ENCODE measurements at regions not wholly inside any gene's neighbourhood (a gene's known extent, or its start where the extent isn't known, plus 50 kb on each side); places are given as distances from the start of the nearest gene placed in this dataset.
A peak's percentile ranks its signal among the peaks of the same experiment; 100 is the strongest.

DNA sequence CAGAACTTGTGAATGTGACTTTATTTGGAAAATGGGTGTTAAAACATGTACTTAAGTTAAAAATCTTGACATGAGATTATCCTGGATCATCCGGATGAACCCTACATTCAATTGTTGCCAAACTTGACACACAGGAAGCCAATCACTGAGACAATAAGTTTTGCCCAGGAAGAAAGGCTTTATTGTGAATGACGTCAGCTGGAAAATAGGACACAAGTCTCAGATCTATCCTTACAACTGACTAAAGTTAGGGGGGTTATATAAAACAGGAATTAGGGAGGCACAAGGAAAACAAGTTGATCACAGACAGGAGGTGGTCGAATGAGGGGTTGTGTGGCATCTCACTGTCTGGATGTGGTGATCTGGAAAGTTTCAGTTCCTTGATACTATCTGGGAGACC, 126.9 kb downstream of the TTC8 start:
- peaks cover 0 to 15% of the 10 kb centered on the region in 2 donors for H3K9me3 ChIP-seq
- H3K4me1 ChIP-seq = peaks cover 0 to 6% of the 10 kb centered on the region in 2 donors
- H3K27me3 ChIP-seq = no peaks in the 10 kb centered on the region
- intact Hi-C loops (cut with DNase I; ENCODE audit: low total_unique reads) = no loop called here
- no peaks in the 10 kb centered on the region for H3K36me3 ChIP-seq
- no peak overlapping the region for H3K4me3 ChIP-seq
- TF ChIP-seq POLR2A (IDR thresholded peaks at IDR 0.05) = no peak
- TF ChIP-seq, protein P1, sequence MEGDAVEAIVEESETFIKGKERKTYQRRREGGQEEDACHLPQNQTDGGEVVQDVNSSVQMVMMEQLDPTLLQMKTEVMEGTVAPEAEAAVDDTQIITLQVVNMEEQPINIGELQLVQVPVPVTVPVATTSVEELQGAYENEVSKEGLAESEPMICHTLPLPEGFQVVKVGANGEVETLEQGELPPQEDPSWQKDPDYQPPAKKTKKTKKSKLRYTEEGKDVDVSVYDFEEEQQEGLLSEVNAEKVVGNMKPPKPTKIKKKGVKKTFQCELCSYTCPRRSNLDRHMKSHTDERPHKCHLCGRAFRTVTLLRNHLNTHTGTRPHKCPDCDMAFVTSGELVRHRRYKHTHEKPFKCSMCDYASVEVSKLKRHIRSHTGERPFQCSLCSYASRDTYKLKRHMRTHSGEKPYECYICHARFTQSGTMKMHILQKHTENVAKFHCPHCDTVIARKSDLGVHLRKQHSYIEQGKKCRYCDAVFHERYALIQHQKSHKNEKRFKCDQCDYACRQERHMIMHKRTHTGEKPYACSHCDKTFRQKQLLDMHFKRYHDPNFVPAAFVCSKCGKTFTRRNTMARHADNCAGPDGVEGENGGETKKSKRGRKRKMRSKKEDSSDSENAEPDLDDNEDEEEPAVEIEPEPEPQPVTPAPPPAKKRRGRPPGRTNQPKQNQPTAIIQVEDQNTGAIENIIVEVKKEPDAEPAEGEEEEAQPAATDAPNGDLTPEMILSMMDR (IDR thresholded peaks at IDR 0.05) = no peak
- no peak for TF ChIP-seq POLR2AphosphoS5 (IDR thresholded peaks at IDR 0.05)
- no peak for DNase-seq (ENCODE audit: low spot score in 2 of 2)
- H3K27ac ChIP-seq = no peak overlapping the region

DNA sequence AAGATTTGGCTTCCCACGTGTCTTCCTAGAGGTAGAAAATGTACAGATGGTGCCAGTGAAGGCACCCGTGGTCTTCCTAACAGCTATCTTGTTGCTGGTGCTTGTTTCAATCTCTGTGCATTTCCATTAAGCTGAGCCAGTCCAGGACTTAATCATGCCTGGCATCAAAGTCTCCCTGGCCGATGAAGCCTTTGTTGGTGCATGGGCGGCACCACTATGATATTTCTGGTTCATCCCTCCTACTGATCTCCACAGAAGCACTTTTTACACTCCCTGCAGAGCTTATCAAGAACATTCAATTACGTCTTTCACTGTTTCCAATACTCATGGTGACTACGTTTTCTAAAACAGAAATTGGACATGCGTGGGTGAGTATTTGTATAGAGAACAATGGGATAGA, 128.4 kb downstream of the TTC8 start:
- H3K4me3 ChIP-seq = no peak overlapping the region
- H3K4me1 ChIP-seq = peaks cover 0 to 6% of the 10 kb centered on the region in 2 donors
- TF ChIP-seq POLR2AphosphoS5 (IDR thresholded peaks at IDR 0.05) (no peak), POLR2A (IDR thresholded peaks at IDR 0.05) (no peak)
- TF ChIP-seq, protein P1 (IDR thresholded peaks at IDR 0.05) = no peak
- H3K27ac ChIP-seq = no peak overlapping the region
- intact Hi-C loops (cut with DNase I; ENCODE audit: low total_unique reads) = no loop called here
- no peaks in the 10 kb centered on the region for H3K27me3 ChIP-seq
- DNase-seq (ENCODE audit: low spot score in 2 of 2) = no peak
- H3K9me3 ChIP-seq = peaks cover 0 to 15% of the 10 kb centered on the region in 2 donors
- no peaks in the 10 kb centered on the region for H3K36me3 ChIP-seq

DNA sequence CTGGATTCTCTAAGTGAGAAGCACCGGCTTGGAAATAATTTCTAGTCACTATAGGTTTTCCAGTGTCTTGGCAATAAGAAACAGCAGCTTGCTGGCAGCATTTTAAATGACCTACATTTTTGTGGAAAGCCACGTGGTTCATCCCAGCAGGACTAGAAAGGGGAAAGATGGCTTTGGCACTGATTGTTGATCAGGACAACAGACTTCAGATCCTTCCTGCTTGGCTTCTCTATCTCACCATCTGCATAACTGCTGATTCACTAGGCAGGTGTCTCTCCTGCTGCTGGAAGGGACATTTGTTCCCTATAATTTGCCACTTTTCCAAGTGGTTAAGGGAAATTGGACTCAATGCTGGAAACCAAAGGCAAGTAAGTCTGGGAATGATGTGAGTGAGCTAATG, 131.0 kb downstream of the TTC8 start:
- Histone ChIP-seq H3K4me1 (peaks cover 0 to 6% of the 10 kb centered on the region in 2 donors), H3K36me3 (no peaks in the 10 kb centered on the region), H3K27ac (peak overlapping the region in 1 of 2 donors; percentile 18), H3K4me3 (no peak overlapping the region), H3K27me3 (no peaks in the 10 kb centered on the region), H3K9me3 (peaks cover 0 to 15% of the 10 kb centered on the region in 2 donors)
- TF ChIP-seq POLR2AphosphoS5 (IDR thresholded peaks at IDR 0.05) (no peak), POLR2A (IDR thresholded peaks at IDR 0.05) (no peak)
- TF ChIP-seq, protein P1 (IDR thresholded peaks at IDR 0.05) = no peak
- no peak for DNase-seq (ENCODE audit: low spot score in 2 of 2)
- intact Hi-C loops (cut with DNase I; ENCODE audit: low total_unique reads) = no loop called here

DNA sequence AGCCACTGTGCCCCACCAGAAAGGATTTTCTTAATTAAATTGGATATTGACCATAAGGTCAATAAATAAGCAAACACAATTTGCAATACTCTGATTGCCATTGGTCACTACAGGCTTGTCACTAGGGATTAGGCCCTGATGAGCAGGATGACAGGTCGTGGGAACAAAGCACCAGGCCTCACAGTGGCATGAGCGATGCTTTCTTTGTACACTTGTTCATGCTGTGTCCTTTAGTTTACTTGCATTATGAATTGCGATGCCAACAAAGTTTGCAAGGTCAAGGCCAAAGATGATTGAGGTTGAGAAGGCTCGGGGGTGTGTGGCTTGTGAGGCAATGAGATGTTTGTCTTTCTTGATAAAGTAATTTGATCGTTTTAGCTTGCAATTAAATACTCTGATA, 136.0 kb downstream of the TTC8 start:
- Histone ChIP-seq H3K4me3 (no peak overlapping the region), H3K27me3 (no peaks in the 10 kb centered on the region), H3K9me3 (no peaks in the 10 kb centered on the region), H3K4me1 (peaks cover 0 to 2% of the 10 kb centered on the region in 2 donors), H3K36me3 (no peaks in the 10 kb centered on the region), H3K27ac (no peak overlapping the region)
- DNase-seq (ENCODE audit: low spot score in 2 of 2) = no peak
- intact Hi-C loops (cut with DNase I; ENCODE audit: low total_unique reads) = loop anchor here (1.0 kb wide), 1 partner anchor 20 kb away; no protein-coding TSS in a partner anchor
- TF ChIP-seq, protein P1 (IDR thresholded peaks at IDR 0.05) = no peak
- TF ChIP-seq POLR2AphosphoS5 (IDR thresholded peaks at IDR 0.05) (no peak), POLR2A (IDR thresholded peaks at IDR 0.05) (no peak)

DNA sequence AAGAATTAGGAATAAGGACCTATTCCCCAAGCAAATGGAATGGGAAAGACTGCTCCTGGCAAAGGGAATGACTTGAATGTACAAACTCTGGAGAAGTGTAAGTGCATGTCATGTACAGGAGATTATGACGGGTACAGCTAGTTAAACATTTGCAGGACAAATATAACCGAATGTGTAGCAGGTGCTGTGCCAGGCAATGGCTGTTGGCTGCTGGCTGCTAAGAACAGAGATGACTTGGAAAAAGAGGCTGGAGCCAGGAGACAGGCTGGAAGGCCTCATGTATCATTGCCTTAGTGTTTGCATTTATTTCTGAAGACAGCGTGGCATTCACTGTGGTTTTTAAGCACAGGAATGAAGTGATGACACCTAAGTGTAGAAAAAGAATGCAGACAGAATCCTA, 136.8 kb downstream of the TTC8 start:
- intact Hi-C loops (cut with DNase I; ENCODE audit: low total_unique reads) = no loop called here
- Histone ChIP-seq H3K4me1 (no peaks in the 10 kb centered on the region), H3K36me3 (no peaks in the 10 kb centered on the region)

More for the DNA sequence above, 136.8 kb downstream of the TTC8 start:
- Histone ChIP-seq H3K9me3 (no peaks in the 10 kb centered on the region), H3K27me3 (no peaks in the 10 kb centered on the region), H3K4me3 (no peak overlapping the region), H3K27ac (no peak overlapping the region)
- DNase-seq (ENCODE audit: low spot score in 2 of 2) = no peak
- TF ChIP-seq, protein P1 (IDR thresholded peaks at IDR 0.05) = no peak
- TF ChIP-seq POLR2AphosphoS5 (IDR thresholded peaks at IDR 0.05) (no peak), POLR2A (IDR thresholded peaks at IDR 0.05) (no peak)

Measured in breast epithelium (tissue), 4 donors.